ENCODE measurements at regions not wholly inside any gene's neighbourhood (a gene's known extent, or its start where the extent isn't known, plus 50 kb on each side); places are given as distances from the start of the nearest gene placed in this dataset.
A peak's percentile ranks its signal among the peaks of the same experiment; 100 is the strongest.

DNA sequence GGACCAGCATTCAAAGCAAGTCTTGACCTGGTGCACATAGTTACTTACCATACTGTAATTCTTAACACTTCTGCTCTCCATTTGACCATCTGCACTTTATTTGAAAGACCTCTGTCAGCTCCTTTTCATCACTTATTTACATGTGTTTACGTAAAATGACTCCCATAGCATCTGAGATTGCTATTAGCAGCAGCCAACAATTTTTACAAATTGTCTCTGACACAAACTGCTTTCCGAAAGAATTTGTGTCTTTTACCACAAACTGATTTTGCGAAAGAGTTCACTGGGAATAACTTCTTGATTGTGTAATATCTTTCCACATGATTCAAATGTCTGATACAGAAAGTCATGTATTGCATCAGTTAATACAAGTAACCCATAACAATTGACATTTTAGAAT is 144.1 kb upstream of the PEX5L start:
- in situ Hi-C loops (cut with HindIII; ENCODE audit: extremely low pct_ligation_motif_present, low pct_unique_long_range_greater_than_20kb): no loop called here
- POLR2A ChIA-PET: no interaction called here
- Histone ChIP-seq H3K9ac (ENCODE audit: insufficient read depth, low read depth, low read length) (no peak overlapping the region), H3K4me1 (ENCODE audit: insufficient read depth, low read length) (no peaks in the 10 kb centered on the region), H3K9me3 (ENCODE audit: low read length) (no peaks in the 10 kb centered on the region), H3K27ac (ENCODE audit: extremely low read length, insufficient read depth, low read length) (no peak overlapping the region), H3K4me2 (ENCODE audit: low read depth, low read length) (no peak overlapping the region), H2AFZ (ENCODE audit: low read length) (no peak overlapping the region), H3K36me3 (replicated peaks in 1 of 2; ENCODE audit: control insufficient read depth in 1 of 2, insufficient read depth in 2 of 2, low read length in 2 of 2) (no peaks in the 10 kb centered on the region), H3K79me2 (ENCODE audit: insufficient read depth, low read length) (no peaks in the 10 kb centered on the region), H4K20me1 (ENCODE audit: insufficient read depth, low read length) (no peaks in the 10 kb centered on the region), H3K4me3 (replicated peaks in 1 of 3; ENCODE audit: insufficient read depth in 1 of 3, low read depth in 2 of 3, low read length in 3 of 3) (no peak overlapping the region), H3K27me3 (ENCODE audit: control insufficient read depth in 1 of 2, insufficient read depth in 2 of 2, low read length in 2 of 2) (no peaks in the 10 kb centered on the region)
- intact Hi-C loops (cut with micrococcal nuclease; ENCODE audit: unreplicated experiment): no loop called here
- CTCF ChIA-PET (ENCODE audit: low intra/inter-chr PET ratio, low total read pairs): no interaction called here
- no peak for FAIRE-seq
- WGBS (ENCODE audit: low lambda C conversion rate): 2% methylated on average over 3 of the region's 3 CpGs
- DNase-seq (ENCODE audit: low spot score): no peak
- no TSS peak for BruUV-seq (replicated peaks)
- peak; percentile 63 for TF ChIP-seq CEBPB (IDR thresholded peaks at IDR 0.05; ENCODE audit: borderline replicate concordance, low read depth, low read length)
- no peak for TF ChIP-seq ZNF496 (CRISPR knock-in tag; IDR thresholded peaks at IDR 0.05; ENCODE audit: insufficient replicate concordance)
- no peak for TF ChIP-seq NFRKB (IDR thresholded peaks at IDR 0.05)
- ATAC-seq: no peak

DNA sequence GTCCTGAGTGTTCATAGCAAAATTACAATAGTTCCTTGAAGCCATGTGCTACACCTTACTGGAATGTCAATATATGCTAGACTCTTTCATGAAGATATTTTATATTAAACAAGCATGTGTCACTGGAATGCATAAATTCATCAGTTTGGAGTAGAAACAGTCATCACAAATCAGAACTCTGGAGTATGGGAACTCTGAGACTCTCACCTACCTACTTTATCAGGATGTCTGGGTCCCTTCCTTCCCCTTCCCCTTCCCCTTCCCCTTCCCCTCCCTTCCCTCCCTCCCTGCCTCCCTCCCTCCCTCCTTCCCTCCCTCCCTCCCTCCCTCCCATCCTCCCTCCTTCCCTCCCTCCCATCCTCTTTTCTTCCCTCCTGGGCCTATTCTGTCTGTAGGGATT is 144.7 kb upstream of the PEX5L start:
- ChIA-PET POLR2A (no interaction called here), CTCF (ENCODE audit: low intra/inter-chr PET ratio, low total read pairs) (no interaction called here)
- Histone ChIP-seq H4K20me1 (ENCODE audit: insufficient read depth, low read length) (no peaks in the 10 kb centered on the region), H3K4me2 (ENCODE audit: low read depth, low read length) (no peak overlapping the region), H3K4me1 (ENCODE audit: insufficient read depth, low read length) (no peaks in the 10 kb centered on the region), H3K4me3 (replicated peaks in 1 of 3; ENCODE audit: insufficient read depth in 1 of 3, low read depth in 2 of 3, low read length in 3 of 3) (no peak overlapping the region), H3K9ac (ENCODE audit: insufficient read depth, low read depth, low read length) (no peak overlapping the region), H3K9me3 (ENCODE audit: low read length) (no peaks in the 10 kb centered on the region), H2AFZ (ENCODE audit: low read length) (no peak overlapping the region), H3K27ac (ENCODE audit: extremely low read length, insufficient read depth, low read length) (no peak overlapping the region), H3K27me3 (ENCODE audit: control insufficient read depth in 1 of 2, insufficient read depth in 2 of 2, low read length in 2 of 2) (no peaks in the 10 kb centered on the region), H3K36me3 (replicated peaks in 1 of 2; ENCODE audit: control insufficient read depth in 1 of 2, insufficient read depth in 2 of 2, low read length in 2 of 2) (no peaks in the 10 kb centered on the region), H3K79me2 (ENCODE audit: insufficient read depth, low read length) (no peaks in the 10 kb centered on the region)
- in situ Hi-C loops (cut with HindIII; ENCODE audit: extremely low pct_ligation_motif_present, low pct_unique_long_range_greater_than_20kb) (no loop called here), intact Hi-C loops (cut with micrococcal nuclease; ENCODE audit: unreplicated experiment) (no loop called here)
- BruUV-seq (replicated peaks): no TSS peak
- TF ChIP-seq FOSL1 (CRISPR knock-in tag; IDR thresholded peaks at IDR 0.05; ENCODE audit: borderline replicate concordance): no peak
- TF ChIP-seq NR2F2 (IDR thresholded peaks at IDR 0.05; ENCODE audit: borderline replicate concordance, low read depth): no peak
- TF ChIP-seq HNRNPK (IDR thresholded peaks at IDR 0.05; ENCODE audit: low read depth, low read length, poor library complexity, severe bottlenecking): peak; percentile 91
- TF ChIP-seq PAWR (CRISPR knock-in tag; IDR thresholded peaks at IDR 0.05; ENCODE audit: borderline replicate concordance): no peak
- TF ChIP-seq, protein P1, sequence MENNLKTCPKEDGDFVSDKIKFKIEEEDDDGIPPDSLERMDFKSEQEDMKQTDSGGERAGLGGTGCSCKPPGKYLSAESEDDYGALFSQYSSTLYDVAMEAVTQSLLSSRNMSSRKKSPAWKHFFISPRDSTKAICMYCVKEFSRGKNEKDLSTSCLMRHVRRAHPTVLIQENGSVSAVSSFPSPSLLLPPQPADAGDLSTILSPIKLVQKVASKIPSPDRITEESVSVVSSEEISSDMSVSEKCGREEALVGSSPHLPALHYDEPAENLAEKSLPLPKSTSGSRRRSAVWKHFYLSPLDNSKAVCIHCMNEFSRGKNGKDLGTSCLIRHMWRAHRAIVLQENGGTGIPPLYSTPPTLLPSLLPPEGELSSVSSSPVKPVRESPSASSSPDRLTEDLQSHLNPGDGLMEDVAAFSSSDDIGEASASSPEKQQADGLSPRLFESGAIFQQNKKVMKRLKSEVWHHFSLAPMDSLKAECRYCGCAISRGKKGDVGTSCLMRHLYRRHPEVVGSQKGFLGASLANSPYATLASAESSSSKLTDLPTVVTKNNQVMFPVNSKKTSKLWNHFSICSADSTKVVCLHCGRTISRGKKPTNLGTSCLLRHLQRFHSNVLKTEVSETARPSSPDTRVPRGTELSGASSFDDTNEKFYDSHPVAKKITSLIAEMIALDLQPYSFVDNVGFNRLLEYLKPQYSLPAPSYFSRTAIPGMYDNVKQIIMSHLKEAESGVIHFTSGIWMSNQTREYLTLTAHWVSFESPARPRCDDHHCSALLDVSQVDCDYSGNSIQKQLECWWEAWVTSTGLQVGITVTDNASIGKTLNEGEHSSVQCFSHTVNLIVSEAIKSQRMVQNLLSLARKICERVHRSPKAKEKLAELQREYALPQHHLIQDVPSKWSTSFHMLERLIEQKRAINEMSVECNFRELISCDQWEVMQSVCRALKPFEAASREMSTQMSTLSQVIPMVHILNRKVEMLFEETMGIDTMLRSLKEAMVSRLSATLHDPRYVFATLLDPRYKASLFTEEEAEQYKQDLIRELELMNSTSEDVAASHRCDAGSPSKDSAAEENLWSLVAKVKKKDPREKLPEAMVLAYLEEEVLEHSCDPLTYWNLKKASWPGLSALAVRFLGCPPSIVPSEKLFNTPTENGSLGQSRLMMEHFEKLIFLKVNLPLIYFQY (CRISPR knock-in tag; IDR thresholded peaks at IDR 0.05; ENCODE audit: borderline replicate concordance): no peak
- TF ChIP-seq ETV6 (CRISPR knock-in tag; conservative IDR thresholded peaks at IDR 0.05): no peak
- no peak for TF ChIP-seq KDM5B (CRISPR knock-in tag; IDR thresholded peaks at IDR 0.05; ENCODE audit: borderline replicate concordance)
- no peak for DNase-seq (ENCODE audit: low spot score)
- no peak for FAIRE-seq
- ATAC-seq: no peak
